Ovary (tissue), 3 donors: ENCODE measurements at regions not wholly inside any gene's neighbourhood (a gene's known extent, or its start where the extent isn't known, plus 50 kb on each side); places are given as distances from the start of the nearest gene placed in this dataset.

Experiments
- POLR2A ChIP-seq: fragments of 450-650 bp; IDR thresholded peaks from one replicate; pipeline ENCODE4 v1.6.1; 2017; ENCODE audit warnings: antibody characterized with exemption, mild to moderate bottlenecking, moderate library complexity
- TF ChIP-seq, protein P1 (sequence below), 3 donors: fragments of 450-650 bp in 2 of 3; fragments of 200-600 bp in 1 of 3; IDR thresholded peaks; one replicate each; pipeline versions ENCODE4 v1.5.1 to v1.8.0; 2016 to 2022; ENCODE audit warnings: antibody characterized with exemption in 3 of 3, mild to moderate bottlenecking in 1 of 3
- donor health status: DM: no; HTN: no; CAD: no.

DNA sequence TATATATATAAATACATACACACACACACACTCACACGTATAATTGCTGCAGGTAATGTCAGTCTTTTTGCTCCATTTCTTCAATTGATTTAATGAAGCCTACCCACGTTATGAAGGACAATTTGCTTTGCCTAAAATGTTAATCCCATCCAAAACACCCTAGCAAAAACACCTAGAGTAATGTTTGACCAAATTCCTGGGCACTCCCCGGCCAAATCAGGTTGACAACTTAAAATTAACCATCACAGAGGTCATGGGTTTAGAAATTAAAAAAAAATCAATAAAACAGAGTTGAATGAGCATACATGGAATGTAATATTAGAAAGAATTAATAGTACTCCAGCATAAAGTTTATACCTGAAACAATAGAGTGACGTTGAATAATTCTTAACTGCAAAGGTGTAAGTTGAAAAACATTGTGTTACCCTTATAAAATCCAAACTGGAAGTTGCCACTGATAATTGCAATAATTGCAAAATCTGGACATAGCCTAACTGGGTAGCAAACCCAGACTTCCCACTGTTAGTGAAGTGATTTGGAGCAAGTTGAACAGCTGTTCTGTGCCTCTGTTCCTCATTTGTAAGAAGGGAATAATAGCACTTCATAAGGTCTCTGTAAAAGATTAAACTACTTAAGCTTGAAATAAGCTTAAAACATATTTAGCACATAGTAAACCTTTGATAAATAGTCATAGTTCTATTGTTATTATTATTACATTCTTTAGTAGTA is 2120.5 kb downstream of the PCDH7 start:
- TF ChIP-seq, protein P1, sequence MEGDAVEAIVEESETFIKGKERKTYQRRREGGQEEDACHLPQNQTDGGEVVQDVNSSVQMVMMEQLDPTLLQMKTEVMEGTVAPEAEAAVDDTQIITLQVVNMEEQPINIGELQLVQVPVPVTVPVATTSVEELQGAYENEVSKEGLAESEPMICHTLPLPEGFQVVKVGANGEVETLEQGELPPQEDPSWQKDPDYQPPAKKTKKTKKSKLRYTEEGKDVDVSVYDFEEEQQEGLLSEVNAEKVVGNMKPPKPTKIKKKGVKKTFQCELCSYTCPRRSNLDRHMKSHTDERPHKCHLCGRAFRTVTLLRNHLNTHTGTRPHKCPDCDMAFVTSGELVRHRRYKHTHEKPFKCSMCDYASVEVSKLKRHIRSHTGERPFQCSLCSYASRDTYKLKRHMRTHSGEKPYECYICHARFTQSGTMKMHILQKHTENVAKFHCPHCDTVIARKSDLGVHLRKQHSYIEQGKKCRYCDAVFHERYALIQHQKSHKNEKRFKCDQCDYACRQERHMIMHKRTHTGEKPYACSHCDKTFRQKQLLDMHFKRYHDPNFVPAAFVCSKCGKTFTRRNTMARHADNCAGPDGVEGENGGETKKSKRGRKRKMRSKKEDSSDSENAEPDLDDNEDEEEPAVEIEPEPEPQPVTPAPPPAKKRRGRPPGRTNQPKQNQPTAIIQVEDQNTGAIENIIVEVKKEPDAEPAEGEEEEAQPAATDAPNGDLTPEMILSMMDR (IDR thresholded peaks at IDR 0.05) = no peak
- no peak for TF ChIP-seq POLR2A
